WTC11 (cell line): ENCODE measurements at regions not wholly inside any gene's neighbourhood (a gene's known extent, or its start where the extent isn't known, plus 50 kb on each side); places are given as distances from the start of the nearest gene placed in this dataset.
A peak's percentile ranks its signal among the peaks of the same experiment; 100 is the strongest.

Source experiments
- ATAC-seq: fragments of 200-7000 bp; cut with Tn5 transposase; 2 replicates; pipeline ENCODE4 v1.10.0; 2021; ENCODE audit warnings: mild to moderate bottlenecking, moderate library complexity
- CTCF ChIA-PET: fragments of 300-600 bp; sonication (Branson Sonifier 250); formaldehyde crosslinking; loops from one replicate; lab custom pipeline; 2021; ENCODE audit warnings: antibody characterized with exemption; lab: Charles Lee
- POLR2A ChIA-PET: fragments of 350-600 bp; sonication (Branson Sonifier 250); formaldehyde crosslinking; loops from one replicate; lab custom pipeline; 2021; ENCODE audit warnings: antibody characterized with exemption; lab: Charles Lee
- DNase-seq: peaks from one replicate; pipeline ENCODE4 v3.0.0; 2021; ENCODE audit warnings: low spot score
- H3K27ac Mint-ChIP-seq: 2 replicates; pipeline ENCODE4 v1.8.0; 2021; ENCODE audit warnings: mixed read lengths
- H3K27me3 Mint-ChIP-seq: 2 replicates; pipeline ENCODE4 v1.8.0; 2021; ENCODE audit warnings: low read depth, mild to moderate bottlenecking, moderate library complexity, mixed read lengths
- H3K36me3 Mint-ChIP-seq: 2 replicates; pipeline ENCODE4 v1.8.0; 2021; ENCODE audit warnings: mixed read lengths
- H3K4me1 Mint-ChIP-seq: 2 replicates; pipeline ENCODE4 v1.8.0; 2022; ENCODE audit warnings: mixed read lengths
- H3K4me3 Mint-ChIP-seq: 2 replicates; pipeline ENCODE4 v1.8.0; 2021; ENCODE audit warnings: mild to moderate bottlenecking, moderate library complexity, mixed read lengths
- H3K9me3 Mint-ChIP-seq: 2 replicates; pipeline ENCODE4 v1.8.0; 2021; ENCODE audit warnings: mixed read lengths
- ATF2 ChIP-seq: sonication (generic); formaldehyde crosslinking; IDR thresholded peaks from 2 replicates; pipeline ENCODE4 v1.8.1; 2022; ENCODE audit warnings: low read depth, missing genetic modification reagents, borderline replicate concordance
- ATF3 ChIP-seq: sonication (generic); formaldehyde crosslinking; conservative IDR thresholded peaks from 2 replicates; pipeline ENCODE4 v1.8.1; 2022; ENCODE audit warnings: mild to moderate bottlenecking, missing genetic modification reagents
- E2F4 ChIP-seq: sonication (generic); formaldehyde crosslinking; IDR thresholded peaks from 2 replicates; pipeline ENCODE4 v1.8.1; 2022; ENCODE audit warnings: low read depth, mild to moderate bottlenecking, moderate library complexity, missing genetic modification reagents, borderline replicate concordance
- ERG ChIP-seq: fragments of 250-450 bp; sonication (Bioruptor Pico); IDR thresholded peaks from 2 replicates; pipeline ENCODE4 v1.8.0; 2021; ENCODE audit warnings: mild to moderate bottlenecking
- ESRRA ChIP-seq: sonication (generic); formaldehyde crosslinking; IDR thresholded peaks from 2 replicates; pipeline ENCODE4 v1.8.1; 2022; ENCODE audit warnings: mild to moderate bottlenecking, missing genetic modification reagents, borderline replicate concordance
- ETV6 ChIP-seq: sonication (generic); formaldehyde crosslinking; IDR thresholded peaks from 2 replicates; pipeline ENCODE4 v1.8.1; 2022; ENCODE audit warnings: mild to moderate bottlenecking, missing genetic modification reagents
- FOXK1 ChIP-seq: sonication (generic); formaldehyde crosslinking; IDR thresholded peaks from 2 replicates; pipeline ENCODE4 v1.8.0; 2022; ENCODE audit warnings: mild to moderate bottlenecking, moderate library complexity, missing genetic modification reagents
- HMGA2 ChIP-seq: fragments of 250-450 bp; sonication (Bioruptor Pico); IDR thresholded peaks from 2 replicates; pipeline ENCODE4 v1.4.0; 2021; ENCODE audit warnings: mild to moderate bottlenecking, moderate library complexity
- KAT7 ChIP-seq: sonication (generic); formaldehyde crosslinking; IDR thresholded peaks from 2 replicates; pipeline ENCODE4 v1.8.1; 2023; ENCODE audit warnings: missing genetic modification reagents, mild to moderate bottlenecking, borderline replicate concordance
- NFYB ChIP-seq: sonication (generic); formaldehyde crosslinking; conservative IDR thresholded peaks from 2 replicates; pipeline ENCODE4 v1.8.0; 2022; ENCODE audit warnings: low read depth, missing genetic modification reagents
- PRDM15 ChIP-seq: sonication (generic); formaldehyde crosslinking; IDR thresholded peaks from 2 replicates; pipeline ENCODE4 v1.8.0; 2022; ENCODE audit warnings: missing genetic modification reagents
- PREB ChIP-seq: sonication (generic); formaldehyde crosslinking; IDR thresholded peaks from 2 replicates; pipeline ENCODE4 v1.8.1; 2022; ENCODE audit warnings: mild to moderate bottlenecking, missing genetic modification reagents, moderate library complexity, borderline replicate concordance
- SMAD3 ChIP-seq: sonication (generic); formaldehyde crosslinking; IDR thresholded peaks from 2 replicates; pipeline ENCODE4 v1.8.0; 2022; ENCODE audit warnings: missing genetic modification reagents, mild to moderate bottlenecking, borderline replicate concordance
- SOX15 ChIP-seq: fragments of 250-450 bp; sonication (Bioruptor Pico); IDR thresholded peaks from 2 replicates; pipeline ENCODE4 v1.9.0; 2021; ENCODE audit warnings: mild to moderate bottlenecking
- TEAD4 ChIP-seq: sonication (generic); formaldehyde crosslinking; IDR thresholded peaks from 2 replicates; pipeline ENCODE4 v1.8.0; 2022; ENCODE audit warnings: mild to moderate bottlenecking, missing genetic modification reagents
- TP53 ChIP-seq: sonication (generic); formaldehyde crosslinking; IDR thresholded peaks from 2 replicates; pipeline ENCODE4 v1.8.1; 2023; ENCODE audit warnings: mild to moderate bottlenecking, missing genetic modification reagents
- ZNF219 ChIP-seq: sonication (generic); formaldehyde crosslinking; IDR thresholded peaks from 2 replicates; pipeline ENCODE4 v1.8.0; 2023; ENCODE audit warnings: missing genetic modification reagents, mild to moderate bottlenecking, borderline replicate concordance
- ZNF263 ChIP-seq: sonication (generic); formaldehyde crosslinking; IDR thresholded peaks from 2 replicates; pipeline ENCODE4 v1.8.1; 2022; ENCODE audit warnings: low read depth, mild to moderate bottlenecking, moderate library complexity, missing genetic modification reagents
- ZNF416 ChIP-seq: fragments of 250-450 bp; sonication (Bioruptor Pico); IDR thresholded peaks from 2 replicates; pipeline ENCODE4 v1.9.0; 2021; ENCODE audit warnings: mild to moderate bottlenecking, inconsistent platforms
- ZNF423 ChIP-seq: fragments of 250-450 bp; sonication (Bioruptor Pico); IDR thresholded peaks from 2 replicates; pipeline ENCODE4 v2.1.2; 2022; ENCODE audit warnings: mild to moderate bottlenecking, moderate library complexity
- ZNF425 ChIP-seq: fragments of 250-450 bp; sonication (Bioruptor Pico); conservative IDR thresholded peaks from 2 replicates; pipeline ENCODE4 v1.9.0; 2021; ENCODE audit warnings: mild to moderate bottlenecking
- ZNF671 ChIP-seq: fragments of 250-450 bp; sonication (Bioruptor Pico); IDR thresholded peaks from 2 replicates; pipeline ENCODE4 v1.8.0; 2021; ENCODE audit warnings: mild to moderate bottlenecking

GRCh38 chr9:129289883-129290282 lies 111.8 kb upstream of the IER5L start:
- TF ChIP-seq TEAD4 (CRISPR knock-in tag) (no peak), ZNF263 (no peak), NFYB (CRISPR knock-in tag) (no peak), E2F4 (no peak), SOX15 (CRISPR knock-in tag) (no peak), ERG (CRISPR knock-in tag) (no peak), HMGA2 (CRISPR knock-in tag) (no peak), ESRRA (CRISPR knock-in tag) (no peak), PRDM15 (CRISPR knock-in tag) (no peak), TP53 (CRISPR knock-in tag) (no peak), ZNF416 (CRISPR knock-in tag) (no peak), PREB (CRISPR knock-in tag) (no peak), ZNF425 (CRISPR knock-in tag) (no peak)
- TF ChIP-seq, all 79 proteins: peak for 0
- H3K9me3 Mint-ChIP-seq, result 0 out of 2 replicates have a peak, but pooled peaks cover 5% of the 10 kb centered on the region
- ATAC-seq, result no peak
- peaks cover 22% of the 10 kb centered on the region for H3K4me1 Mint-ChIP-seq
- peaks cover 1% of the 10 kb centered on the region; the same call in 1 of the 2 replicates for H3K27me3 Mint-ChIP-seq
- POLR2A ChIA-PET, result no interaction called here
- no peak for DNase-seq
- H3K27ac Mint-ChIP-seq, result no peak overlapping the region
- no peak overlapping the region for H3K4me3 Mint-ChIP-seq
- CTCF ChIA-PET, result no interaction called here
- H3K36me3 Mint-ChIP-seq, result no peaks in the 10 kb centered on the region

- H3K27me3 Mint-ChIP-seq, result no peaks in the 10 kb centered on the region
- H3K27ac Mint-ChIP-seq, result peak overlapping the region; percentile 14; the same call in 1 of the 2 replicates
- no peak for ATAC-seq
- CTCF ChIA-PET, result no interaction called here
- H3K4me1 Mint-ChIP-seq, result peaks cover 22% of the 10 kb centered on the region
- DNase-seq, result no peak
- no peaks in the 10 kb centered on the region for H3K36me3 Mint-ChIP-seq
- no peak overlapping the region for H3K4me3 Mint-ChIP-seq
- POLR2A ChIA-PET, result no interaction called here
- no peaks in the 10 kb centered on the region for H3K9me3 Mint-ChIP-seq
- TF ChIP-seq TEAD4 (CRISPR knock-in tag) (no peak), ZNF423 (no peak), ATF3 (CRISPR knock-in tag) (no peak), ZNF671 (CRISPR knock-in tag) (no peak), ATF2 (CRISPR knock-in tag) (no peak), FOXK1 (no peak), HMGA2 (CRISPR knock-in tag) (no peak), KAT7 (CRISPR knock-in tag) (no peak), SMAD3 (CRISPR knock-in tag) (no peak), ETV6 (CRISPR knock-in tag) (no peak), ZNF219 (no peak)
These were observed 111.2 kb upstream of the IER5L start for GRCh38 chr9:129289131-129289731.
